HK-2 (cell line): ENCODE measurements at regions not wholly inside any gene's neighbourhood (a gene's known extent, or its start where the extent isn't known, plus 50 kb on each side); places are given as distances from the start of the nearest gene placed in this dataset.

Experiments
- DNase-seq: peaks from one replicate; pipeline ENCODE4 v3.0.0-alpha.2; 2018; ENCODE audit not compliant: unreplicated experiment

DNA sequence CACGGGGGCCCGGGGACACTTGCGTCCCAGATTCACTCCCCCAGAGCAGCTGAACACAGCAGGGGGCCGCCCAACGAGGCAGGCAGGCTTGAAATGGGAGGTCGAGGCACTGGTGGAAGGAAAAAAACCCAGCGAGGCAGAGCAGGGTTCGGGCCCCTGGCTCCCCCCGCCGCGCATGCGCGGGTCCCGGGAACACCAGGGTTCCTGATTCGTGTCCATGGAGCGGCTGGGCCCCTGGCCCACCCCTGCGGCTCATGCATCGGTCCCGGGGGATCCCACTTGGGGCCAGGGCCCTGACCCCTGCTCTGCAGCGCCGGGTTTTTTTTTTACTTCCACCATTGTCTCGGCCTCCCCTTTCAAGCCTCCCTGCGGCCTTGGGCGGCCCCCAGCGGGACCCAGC is 321.5 kb downstream of the ALG10 start:
- DNase-seq: no peak

DNA sequence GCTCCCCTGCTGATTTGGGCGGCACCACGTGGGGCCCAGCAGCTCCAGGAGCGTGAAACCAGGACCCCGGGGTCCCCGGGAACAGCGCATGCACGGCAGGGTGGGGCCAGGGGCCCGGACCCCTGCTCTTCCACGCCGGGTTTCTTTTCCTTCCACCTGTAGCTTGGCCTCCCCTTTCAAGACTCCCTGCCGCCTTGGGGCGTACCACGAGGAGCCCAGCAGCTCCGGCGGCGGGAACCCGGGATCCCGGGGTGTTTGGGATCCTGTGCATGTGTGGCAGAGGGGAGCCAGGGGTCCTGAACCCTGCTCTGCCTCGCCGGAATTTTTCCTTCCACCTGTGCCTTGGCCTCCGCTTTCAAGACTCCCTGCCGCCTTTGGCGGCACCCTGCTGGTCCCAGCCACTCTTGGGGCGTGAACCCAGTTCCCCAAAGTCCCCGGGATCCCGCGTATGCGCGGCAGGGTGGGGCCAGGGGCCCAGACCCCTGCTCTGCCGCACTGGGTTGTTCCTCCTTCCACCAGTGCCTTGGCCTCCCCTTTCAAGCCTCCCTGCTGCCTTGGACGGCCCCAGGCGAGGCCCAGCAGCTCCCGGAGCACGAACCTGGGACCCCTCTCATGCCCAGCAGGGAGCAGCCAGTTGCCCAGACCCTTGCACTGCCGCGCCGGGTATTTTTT is 322.7 kb downstream of the ALG10 start:
- DNase-seq: no peak

DNA sequence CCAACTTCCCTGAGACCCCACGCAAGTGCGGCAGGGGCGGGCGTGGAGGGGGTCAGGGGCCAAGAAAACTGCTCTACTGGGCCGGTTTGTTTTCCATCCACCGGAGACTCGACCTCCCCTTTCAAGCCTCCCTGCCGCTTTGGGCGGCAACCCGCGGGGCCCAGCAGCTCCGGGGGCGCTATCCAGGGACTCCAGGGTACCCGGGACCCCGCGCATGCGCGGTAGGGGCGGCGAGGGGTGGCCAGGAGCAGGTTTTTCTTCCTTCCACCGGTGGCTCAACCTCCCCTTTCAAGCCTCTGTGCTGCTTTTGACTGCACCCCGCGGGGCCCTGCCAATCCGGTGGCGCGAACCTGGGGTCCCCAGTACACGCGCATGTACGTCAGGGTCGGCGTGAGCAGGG is 323.5 kb downstream of the ALG10 start:
- no peak for DNase-seq

DNA sequence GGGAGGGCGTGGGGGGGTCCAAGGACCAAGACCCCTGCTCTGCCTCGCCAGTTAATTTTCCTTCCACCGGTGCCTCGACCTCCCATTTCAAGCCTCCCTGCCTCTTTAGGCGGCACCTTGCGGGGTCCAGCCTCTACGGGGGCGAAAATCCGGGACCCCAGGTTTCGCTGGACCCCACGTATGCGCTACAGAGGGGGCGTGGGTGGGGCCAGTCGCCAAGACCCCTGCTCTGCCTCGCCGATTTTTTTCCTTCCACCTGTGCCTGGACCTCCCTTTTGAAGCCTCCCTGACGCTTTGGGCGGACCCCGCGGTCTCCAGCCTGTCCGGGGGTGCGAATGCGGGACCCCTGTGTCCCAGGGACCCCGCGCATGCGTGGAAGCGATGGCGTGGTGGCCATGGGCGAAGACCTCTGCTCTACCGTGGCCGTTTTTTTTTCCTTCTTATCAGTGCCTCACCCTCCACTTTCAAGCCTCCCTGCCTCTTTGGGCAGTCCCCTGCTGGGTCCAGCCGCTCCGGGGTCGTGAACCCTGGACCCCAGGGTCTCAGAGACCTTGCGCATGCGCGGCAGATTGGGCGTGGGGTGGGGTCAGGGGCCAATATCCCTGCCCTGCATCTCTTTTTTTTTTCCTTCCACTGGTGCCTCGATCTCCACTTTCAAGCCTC is 324.2 kb downstream of the ALG10 start:
- DNase-seq: no peak

DNA sequence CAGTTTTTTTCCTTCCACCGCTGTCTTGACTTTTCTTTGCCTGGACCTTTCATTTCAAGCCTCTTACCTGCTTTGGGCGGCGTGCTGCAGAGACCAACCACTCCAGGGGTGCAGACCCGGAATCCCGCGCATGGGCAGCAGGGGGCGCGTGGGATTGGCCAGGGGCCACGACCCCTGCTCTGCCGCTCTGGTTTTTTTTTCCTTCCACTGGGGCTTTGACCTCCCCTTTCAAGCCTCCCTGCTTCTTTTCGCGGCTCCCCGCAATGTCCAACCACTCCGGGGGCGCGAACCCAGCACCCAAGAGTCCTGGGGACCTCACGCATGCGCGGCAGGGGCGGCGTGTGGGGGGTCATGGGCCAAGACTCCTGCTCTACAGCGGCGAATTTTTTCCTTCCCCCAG is 325.1 kb downstream of the ALG10 start:
- peak; percentile 23 for DNase-seq

DNA sequence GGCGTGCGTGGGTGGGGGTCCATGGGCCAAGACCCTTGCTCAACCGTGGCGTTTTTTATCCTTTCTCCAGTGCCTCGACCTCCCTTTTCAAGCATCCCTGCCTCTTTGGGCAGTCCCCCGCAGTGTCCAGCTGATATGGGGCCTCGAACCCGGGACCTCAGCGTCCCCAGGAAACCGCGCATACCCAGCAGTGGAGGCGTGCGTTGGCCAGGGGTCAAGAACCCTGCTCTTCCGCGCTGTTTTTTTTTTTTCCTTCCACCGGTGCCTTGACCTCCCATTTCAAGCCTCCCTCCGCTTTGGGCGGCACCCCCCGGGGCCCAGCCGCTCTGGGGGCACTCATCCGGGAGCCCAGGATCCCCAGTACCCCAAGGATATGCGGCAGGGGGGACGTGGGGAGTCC is 325.8 kb downstream of the ALG10 start:
- no peak for DNase-seq

DNA sequence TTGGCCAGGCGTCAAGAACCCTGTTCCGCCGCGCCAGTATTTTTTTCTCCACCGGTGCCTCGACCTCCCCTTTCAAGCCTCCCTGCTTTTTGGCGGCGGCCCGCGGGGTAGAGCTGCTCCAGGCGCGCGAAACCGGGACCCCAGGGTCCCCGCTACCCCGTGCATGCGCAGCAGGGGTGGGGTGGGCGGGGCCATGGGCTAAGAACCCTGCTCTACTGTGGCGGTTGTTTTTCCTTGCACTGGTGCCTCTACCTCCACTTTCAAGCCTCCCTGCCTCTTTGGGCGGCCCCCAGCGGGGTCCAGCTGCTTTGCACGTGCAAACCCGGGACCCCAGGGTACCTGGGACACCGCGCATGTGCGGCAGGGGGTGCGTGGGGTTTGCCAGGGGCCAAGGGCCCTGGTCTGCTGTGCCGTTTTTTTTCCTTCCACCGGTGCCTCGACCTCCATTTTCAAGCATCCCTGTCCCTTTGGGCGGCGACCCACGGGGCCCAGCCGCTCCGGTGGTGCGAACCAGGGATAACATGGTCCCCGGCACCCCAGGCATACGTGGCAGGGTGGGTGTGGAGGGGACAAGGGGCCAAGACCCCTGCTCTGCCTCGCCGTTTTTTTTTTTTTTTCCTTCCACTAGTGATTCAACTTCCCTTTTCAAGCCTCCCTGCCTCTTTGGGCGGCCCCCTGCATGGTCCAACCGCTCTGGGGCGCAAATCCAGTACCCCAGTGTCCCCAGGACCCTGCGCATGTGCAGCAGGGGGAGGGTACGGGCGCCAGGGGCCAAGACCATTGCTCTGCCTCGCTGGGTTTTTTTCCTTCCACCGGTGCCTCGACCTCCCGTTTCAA is 326.8 kb downstream of the ALG10 start:
- no peak for DNase-seq

DNA sequence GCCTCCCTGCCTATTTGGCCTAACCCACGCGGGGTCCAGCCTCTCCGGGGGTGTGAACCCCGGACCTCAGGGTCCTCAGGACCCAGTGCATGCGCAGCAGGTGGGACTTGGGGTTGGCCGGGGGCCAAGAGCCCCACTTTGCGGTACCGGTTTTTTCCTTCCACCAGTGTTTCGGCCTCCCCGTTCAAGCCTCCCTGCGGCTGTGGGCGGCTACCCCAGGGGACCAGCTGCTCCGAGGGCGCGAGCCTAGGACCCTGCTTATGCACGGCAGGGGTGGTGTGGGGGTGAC is 327.3 kb downstream of the ALG10 start:
- no peak for DNase-seq

DNA sequence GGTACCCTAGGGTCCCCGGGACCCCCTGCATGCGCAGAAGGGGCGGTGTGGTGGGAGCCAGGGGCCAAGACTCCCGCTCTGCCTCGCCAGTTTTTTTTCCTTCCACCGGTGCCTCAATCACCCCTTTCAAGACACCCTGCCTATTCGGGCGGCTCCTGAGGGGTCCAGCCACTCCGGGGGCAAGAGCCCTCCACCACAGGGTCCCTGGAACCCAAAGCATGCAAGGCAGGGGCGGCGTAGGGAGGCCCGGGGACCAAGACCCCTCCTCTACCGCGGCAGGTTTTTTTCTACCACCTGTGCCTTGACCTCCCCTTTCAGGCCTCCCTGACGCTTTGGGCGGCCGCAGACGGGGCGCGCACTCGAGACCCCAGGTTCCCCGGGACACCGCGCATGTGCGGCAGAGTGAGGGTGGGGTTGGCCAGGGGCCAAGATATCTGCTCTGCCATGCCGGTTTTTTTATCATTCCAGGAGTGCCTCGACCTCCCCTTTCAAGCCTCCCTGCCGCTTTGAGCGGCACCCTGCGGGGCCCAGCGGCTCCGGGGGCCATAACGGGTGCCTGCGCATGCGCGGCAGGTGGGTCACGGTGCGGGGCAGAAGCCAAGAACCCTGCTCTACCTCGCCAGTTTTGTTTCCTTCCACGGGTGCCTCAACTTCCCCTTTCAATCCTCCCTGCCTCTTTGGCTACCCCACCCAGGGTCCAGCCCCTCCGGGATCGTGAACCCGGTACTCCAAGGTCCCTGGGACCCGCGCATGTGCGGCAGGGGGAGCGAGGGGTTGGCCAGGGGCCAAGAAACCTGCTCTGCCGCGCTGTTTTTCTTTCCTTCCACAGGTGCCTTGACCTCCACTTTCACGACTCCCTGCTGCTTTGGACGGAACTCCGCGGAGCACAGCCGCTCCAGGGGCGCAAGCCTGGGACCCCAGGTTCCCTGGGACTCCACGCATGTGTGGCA is 328.1 kb downstream of the ALG10 start:
- DNase-seq: no peak

DNA sequence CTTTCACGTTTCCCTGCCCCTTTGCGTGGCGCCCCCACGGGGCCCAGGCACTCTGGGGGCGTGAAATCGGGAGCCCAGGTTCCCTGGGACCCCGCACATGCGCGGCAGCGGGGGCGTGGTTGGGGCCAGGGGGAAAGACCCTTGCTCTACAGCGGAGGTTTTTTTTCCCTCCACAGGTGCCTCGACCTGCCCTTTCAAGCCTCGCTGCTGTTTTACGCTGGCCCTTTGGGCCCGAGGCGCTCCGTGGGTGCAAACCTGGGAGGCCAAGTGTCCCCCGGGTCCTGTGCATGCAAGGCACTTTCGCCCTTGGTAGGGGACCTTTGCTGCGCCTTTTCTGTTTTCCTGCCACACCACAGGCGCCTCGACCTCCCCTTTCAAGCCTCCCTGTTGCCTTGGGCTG is 329.8 kb downstream of the ALG10 start:
- no peak for DNase-seq

DNA sequence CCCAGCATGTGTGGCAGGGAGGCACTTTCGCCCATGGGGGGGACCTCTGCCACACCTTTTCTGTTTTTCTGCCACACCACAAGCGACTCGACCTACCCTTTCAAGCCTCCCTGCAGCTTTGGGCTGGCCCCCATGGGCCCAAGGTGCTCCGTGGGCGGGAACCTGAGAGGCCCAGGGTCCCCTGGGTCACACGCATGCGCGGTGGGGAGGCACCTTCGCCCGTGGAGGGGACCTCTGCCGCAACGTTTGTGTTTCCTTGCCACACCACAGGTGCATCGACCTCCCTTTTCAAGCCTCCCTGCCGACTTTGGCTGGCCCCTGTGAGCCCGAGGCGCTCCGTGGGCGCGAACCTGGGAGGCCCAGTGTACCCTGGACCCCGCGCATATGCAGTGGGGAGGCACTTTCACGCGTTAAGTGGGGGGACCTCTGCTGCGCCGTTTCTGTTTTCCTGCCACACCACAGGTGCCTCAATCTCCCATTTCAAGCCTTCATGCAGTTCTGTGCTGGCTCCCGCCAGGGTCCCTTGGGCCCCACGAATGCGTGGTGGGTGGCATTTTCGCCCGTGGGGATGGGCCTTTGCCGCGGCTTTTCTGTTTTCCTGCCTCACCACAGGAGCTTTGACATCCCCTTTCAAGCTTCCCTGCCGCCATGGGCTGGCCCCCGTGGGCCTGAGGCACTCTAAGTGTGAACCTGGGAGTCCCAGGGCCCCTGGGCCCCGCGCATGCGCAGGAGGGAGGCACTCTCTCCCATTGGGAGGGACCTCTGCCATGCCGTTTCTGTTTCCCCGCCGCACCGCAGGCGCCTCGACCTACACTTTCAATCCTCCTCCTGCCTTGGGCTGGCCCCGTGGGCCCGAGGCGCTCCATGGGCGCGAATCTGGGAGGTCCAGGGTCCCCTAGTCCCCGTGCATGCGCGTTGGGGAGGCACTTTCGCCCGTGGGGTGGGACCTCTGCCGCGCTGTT is 332.2 kb downstream of the ALG10 start:
- no peak for DNase-seq

DNA sequence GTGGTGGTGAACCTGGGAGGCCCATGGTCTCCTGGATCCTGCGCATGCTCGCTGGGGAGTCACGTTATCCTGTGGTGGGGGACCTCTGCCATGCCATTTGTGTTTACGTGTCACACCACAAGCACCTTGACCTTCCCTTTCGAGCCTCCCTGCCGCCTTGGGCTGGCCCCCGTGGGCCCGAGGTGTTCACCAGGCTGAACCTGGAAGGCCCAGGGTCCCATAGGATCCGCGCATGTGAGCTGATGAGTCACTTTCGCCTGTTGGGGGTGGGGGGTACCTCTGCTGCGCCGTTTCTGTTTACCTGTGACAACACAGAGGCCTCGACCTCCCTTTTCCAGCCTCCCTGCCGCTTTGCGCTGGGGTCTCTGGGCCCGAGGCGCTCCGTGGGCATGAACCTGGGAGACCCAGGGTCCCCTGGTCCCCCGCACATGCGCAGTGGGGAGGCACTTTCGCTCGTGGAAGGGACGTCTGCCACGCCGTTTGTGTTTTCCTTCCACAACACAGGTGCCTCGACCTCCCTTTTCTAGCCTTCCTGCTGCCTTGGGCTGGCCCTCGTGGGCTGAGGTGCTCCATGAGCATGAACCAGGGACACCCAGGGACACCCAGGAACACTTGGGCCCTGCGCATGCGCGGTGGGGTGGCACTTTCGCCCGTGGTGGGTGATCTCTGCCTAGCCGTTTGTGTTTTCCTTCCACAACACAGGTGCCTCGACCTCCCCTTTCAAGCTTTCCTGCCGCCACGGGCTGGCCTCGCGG is 334.1 kb downstream of the ALG10 start:
- DNase-seq: no peak

DNA sequence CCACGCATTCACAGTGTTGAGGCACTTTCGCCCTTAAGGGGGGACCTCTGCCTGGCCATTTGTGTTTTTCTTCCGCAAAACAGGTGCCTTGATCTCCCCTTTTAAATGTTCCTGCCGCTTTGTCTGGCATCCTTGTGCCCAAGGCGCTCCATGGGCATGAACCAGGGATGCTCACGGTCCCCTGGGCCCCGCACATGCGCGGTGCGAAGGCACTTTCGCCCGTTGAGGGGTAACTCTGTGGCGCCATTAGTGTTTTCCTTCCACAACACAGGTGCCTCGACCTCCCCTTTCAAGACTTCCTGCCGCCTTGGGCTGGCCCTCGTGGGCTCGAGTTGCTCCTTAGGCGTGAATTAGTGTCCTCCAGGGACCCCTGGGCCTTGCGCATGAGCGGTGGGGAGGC is 335.5 kb downstream of the ALG10 start:
- no peak for DNase-seq

DNA sequence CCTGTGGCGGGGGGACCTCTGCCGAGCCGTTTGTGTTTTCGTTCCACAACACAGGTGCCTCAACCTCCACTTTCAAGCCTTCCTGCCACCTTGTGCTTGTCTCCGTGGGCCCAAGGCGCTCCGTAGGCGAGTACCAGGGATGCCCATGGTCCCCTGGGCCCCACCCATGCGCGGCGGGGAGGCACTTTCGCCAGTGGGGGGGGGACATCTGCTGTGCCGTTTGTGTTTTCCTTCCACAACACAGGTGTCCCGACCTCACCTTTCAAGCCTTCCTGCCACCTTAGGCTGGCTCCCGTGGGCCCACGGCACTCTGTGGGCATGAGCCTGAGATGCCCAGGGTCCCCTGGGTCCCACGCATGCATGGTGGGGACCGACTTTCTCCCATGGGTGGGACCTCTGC is 335.9 kb downstream of the ALG10 start:
- no peak for DNase-seq

DNA sequence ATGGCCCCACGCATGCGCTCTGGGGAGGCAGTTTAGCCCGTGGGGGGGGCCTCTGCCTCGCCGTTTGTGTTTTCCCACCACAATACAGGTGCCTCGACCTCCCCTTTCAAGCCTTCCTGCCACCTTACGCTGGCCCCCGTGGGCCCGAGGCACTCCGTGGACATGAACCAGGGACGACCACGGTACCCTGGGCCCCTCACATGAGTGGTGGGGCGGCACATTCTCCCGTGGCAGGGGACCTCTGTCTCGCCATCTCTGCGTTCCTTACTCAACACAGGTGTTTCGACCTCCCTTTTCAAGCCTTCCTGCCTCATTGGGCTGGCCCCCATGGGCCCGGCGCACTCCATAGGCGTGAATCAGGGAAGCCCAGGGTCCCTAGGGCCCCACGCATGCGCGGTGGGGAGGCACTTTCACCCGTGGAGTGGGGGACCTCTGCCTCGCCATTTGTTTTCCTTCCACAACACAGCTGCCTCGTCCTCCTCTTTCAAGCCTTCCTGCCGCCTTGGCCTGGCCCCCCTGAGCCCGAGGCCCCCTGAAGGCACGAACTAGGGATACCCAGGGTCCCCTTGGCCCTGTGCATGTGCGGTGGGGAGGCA is 339.5 kb downstream of the ALG10 start:
- no peak for DNase-seq

DNA sequence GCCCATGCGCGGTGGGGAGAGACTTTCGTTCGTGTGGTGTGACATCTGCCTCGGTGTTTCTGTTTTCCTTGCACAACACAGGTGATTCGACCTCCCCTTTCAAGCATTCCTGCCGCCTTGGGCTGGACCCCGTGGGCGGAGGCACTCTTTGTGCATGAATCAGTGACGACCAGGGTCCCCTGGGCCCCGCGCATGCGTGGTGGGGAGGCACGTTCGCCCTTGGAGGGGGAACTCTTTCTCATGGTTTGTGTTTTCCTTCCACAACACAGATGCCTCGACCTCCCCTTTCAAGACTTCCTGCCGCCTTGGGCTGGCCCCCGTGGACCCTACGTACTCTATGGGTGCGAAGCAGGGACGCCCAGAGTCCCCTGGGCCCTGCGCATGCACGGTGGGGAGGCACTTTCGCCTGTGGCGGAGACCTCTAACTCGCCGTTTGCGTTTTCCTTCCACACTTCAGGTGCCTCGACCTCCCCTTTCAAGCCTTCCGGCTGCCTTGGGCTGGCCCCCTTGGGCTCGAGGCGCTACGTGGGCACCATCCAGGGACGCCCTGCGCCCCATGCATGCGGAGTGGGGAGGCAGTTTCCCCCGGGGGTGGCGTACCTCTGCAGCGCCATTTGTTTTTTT is 340.9 kb downstream of the ALG10 start:
- peak; percentile 14 for DNase-seq

DNA sequence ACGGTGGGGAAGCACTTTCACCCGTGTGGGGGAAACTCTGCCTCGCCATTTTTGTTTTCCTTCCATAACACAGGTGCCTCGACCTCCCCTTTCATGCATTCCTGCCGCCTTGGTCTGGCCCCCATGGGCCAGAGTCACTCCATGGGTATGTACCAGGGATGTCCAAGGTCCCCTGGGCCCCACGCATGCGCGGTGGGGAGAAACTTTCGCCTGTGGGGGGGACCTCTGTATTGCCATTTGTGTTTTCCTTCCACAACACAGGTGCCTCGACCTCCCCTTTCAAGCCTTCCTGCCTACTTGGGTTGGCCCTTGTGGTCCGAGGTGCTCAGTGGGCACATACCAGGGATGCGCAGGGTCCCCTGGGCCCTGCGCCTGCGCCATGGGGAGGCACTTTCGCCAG is 345.8 kb downstream of the ALG10 start:
- no peak for DNase-seq

DNA sequence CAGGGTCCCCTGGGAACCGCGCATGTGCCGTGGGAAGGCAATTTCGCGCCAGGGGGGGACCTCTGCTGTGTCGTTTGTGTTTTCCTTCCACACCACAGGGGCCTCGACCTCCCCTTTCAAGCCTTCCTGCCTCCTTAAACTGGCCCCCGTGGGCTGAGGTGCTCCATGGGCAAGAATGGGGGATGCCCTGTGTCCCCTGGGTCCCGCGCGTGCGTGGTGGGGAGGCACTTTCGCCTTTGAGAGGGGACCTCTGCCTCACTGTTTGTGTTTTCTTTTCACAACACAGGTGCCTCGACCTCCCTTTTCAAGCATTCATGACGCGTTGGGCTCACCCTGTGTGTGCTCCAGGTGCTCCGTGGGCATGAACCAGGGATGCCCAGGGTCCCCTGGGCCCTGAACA is 348.8 kb downstream of the ALG10 start:
- no peak for DNase-seq

DNA sequence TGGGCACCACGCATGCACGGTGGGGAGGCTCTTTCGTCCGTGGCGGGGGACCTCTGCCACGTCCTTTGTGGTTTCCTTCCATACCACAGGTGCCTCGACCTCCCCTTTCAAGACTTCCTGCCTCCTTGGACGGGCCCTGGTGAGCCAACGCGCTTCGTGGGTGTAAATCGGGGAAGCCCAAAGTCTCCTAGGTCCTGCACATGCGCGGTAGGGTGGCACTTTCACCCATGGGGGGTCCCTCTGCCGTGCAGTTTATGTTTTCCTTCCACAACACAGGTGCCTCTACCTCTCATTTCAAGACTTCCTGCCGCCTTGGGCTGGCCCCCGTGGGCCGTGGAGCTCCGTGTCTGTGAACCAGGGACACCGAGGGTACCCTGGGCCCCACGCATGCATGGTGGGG is 349.7 kb downstream of the ALG10 start:
- DNase-seq: no peak
